ENCODE measurements at regions not wholly inside any gene's neighbourhood (a gene's known extent, or its start where the extent isn't known, plus 50 kb on each side); places are given as distances from the start of the nearest gene placed in this dataset.

DNA sequence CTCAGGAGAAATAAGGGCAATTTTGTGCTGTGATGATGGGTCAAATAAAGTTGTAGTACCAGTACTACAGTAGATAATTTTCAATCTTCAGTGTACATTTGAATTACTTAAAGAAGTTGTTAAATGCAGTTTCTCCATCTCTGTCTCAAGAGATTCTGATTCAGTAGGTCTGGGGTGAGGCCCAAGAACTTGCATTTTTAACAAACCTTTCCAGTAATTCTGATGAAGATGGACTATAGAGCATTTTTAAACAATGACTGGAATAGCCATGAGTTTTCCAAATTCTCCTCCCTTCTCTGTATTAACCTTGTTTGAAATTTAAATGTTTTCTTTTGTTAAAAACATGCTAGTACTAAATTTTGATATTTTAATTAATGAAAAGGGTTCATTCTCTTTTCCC, 127.0 kb upstream of the CD96 start:
- no peak for TF ChIP-seq EP300 (IDR thresholded peaks at IDR 0.05; ENCODE audit: low read depth)
- TF ChIP-seq, protein P1, sequence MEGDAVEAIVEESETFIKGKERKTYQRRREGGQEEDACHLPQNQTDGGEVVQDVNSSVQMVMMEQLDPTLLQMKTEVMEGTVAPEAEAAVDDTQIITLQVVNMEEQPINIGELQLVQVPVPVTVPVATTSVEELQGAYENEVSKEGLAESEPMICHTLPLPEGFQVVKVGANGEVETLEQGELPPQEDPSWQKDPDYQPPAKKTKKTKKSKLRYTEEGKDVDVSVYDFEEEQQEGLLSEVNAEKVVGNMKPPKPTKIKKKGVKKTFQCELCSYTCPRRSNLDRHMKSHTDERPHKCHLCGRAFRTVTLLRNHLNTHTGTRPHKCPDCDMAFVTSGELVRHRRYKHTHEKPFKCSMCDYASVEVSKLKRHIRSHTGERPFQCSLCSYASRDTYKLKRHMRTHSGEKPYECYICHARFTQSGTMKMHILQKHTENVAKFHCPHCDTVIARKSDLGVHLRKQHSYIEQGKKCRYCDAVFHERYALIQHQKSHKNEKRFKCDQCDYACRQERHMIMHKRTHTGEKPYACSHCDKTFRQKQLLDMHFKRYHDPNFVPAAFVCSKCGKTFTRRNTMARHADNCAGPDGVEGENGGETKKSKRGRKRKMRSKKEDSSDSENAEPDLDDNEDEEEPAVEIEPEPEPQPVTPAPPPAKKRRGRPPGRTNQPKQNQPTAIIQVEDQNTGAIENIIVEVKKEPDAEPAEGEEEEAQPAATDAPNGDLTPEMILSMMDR (IDR thresholded peaks at IDR 0.05), result no peak
